ENCODE measurements at regions not wholly inside any gene's neighbourhood (a gene's known extent, or its start where the extent isn't known, plus 50 kb on each side); places are given as distances from the start of the nearest gene placed in this dataset.

Small RNA genes lying in the stretch of these regions (microRNA-seq; reads per million reads assigned to microRNA genes)
- gene MIR6074 = 0 reads per million in 2 donors

All from right cardiac atrium (tissue), 2 donors.